HG03103 (cell line): ENCODE measurements at regions not wholly inside any gene's neighbourhood (a gene's known extent, or its start where the extent isn't known, plus 50 kb on each side); places are given as distances from the start of the nearest gene placed in this dataset.
"Not testable (repeated sequence)": the region's sequence is repeated elsewhere in the genome, so short reads cannot be mapped to it uniquely, and the experiment has no call there.

Source experiments
- ATAC-seq: cut with Tn5 transposase; IDR thresholded peaks from one replicate; pipeline ENCODE4 v1.9.1; 2021; ENCODE audit warnings: low read depth; ENCODE audit not compliant: unreplicated experiment

GRCh38 chr7:135872861-135873260 is 104.3 kb downstream of the MTPN start:
- not testable (repeated sequence) for ATAC-seq

DNA sequence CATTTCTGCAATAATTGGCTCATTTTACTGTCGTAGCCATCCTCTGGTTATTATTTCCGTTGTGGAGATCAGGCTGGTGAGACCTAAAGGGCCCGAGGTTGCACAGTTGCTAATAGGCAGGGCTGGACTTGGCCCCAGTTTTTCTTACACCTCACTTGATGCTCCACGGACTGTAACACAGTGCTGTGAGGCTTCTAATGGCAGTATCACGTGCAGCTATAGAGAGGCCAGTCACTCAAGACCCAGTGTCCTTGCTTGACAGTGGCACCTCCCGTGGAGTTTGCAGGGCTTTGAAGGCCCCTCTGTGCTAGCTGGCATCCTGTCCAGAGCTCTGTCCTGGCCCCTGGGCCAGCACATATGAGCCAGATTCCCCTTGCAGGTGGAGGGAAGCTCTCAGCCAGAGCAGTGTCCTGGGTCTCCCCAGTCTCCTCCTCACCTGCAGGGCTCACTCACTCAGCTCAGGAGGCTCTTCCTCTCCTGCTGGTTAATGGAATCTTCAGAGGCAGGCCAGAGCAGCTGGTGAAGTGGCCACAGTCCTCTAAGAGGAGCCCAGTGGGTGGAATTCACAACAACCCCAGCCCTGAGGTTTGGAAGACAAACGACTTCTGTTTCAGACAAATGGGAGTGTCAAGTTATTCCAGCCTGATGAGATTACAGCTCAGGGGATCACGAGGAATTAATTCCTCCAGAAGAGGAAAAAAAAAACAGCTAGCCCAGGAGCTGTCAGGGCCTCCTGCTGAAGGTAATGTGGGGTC is 114.2 kb upstream of the FAM180A start:
- no peak for ATAC-seq

DNA sequence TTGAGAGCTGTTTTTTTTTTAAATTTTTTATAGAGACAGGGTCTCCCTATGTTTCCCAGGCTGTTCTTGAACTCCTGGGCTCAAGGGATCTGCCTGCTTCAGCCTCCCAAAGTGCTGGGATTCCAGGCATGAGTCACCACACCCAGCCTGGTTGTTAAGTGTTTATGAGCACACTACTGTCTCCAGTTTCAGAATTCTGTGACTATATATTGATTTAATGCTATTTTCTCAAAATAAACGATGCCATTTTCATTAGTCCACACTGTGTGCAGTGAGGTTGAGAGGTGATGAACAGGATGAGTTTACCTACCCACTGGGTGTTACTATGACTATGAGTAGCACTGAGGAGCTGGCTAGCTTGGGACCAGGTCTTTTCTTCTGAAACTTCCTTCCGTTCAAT is 110.9 kb upstream of the FAM180A start:
- ATAC-seq: no peak

GRCh38 chr7:135858851-135859250 is 110.2 kb upstream of the FAM180A start:
- no peak for ATAC-seq

GRCh38 chr7:135858379-135858778 is 109.8 kb upstream of the FAM180A start:
- ATAC-seq: no peak

- no peak for ATAC-seq
Observed at GRCh38 chr7:135857519-135858274, 109.1 kb upstream of the FAM180A start.

DNA sequence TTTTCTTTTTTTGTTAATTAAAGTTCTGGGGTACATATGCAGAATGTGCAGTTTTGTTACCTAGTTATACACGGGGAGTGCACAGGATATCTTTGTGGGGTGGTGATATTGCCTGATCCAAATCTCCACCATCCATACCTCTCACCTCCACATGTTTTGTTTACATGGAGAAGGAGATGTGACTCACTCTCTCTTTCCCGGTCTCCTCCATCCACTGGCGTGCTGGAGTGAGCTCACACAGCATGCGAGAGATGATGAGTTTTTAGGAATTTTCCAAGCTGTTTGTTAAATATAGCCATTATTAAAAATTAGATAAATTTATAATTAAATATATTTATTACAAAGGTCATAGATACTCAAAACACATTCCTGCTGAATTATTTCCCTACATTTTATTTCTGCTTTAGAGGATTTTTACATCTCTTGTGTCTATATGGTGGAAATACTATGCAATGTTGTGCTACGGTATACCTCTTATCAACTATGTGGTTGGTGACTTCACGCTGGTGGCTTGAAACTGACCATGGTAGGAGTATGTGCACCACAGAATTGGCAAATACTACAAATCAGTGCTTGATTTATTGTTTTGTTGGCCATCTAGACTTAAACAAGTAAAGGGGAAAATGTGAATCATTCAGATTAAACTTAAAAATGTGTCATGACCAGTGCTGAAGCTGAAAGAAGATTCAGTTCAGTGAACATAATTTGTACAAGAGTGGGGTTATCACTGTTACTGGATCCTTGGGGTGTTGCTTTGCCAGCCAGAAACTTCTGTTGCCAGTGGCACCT is 107.9 kb upstream of the FAM180A start:
- ATAC-seq: no peak

- no peak for ATAC-seq
Observed at GRCh38 chr7:135855846-135856245, 107.2 kb upstream of the FAM180A start.

DNA sequence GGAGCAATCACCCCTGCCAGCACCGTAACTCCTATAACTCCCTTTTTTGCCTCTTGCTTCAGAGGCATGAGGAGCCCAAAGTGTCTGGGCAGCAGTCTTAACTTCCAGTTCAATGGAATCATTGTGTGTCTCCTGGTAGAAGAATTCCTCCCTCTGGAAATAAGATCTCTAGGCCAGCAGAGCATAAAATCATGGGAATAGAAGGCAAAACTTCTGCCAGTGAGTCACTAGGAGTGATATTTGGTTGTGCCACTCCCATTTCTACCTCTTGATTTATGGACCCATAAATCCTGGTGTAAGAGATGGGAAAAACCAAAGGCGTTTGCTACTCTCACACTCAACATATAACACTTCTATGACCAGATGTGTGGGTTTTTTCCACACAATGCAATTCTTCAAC is 104.9 kb upstream of the FAM180A start:
- ATAC-seq: no peak

- ATAC-seq: no peak
Observed at GRCh38 chr7:135853008-135853407, 104.4 kb upstream of the FAM180A start.

DNA sequence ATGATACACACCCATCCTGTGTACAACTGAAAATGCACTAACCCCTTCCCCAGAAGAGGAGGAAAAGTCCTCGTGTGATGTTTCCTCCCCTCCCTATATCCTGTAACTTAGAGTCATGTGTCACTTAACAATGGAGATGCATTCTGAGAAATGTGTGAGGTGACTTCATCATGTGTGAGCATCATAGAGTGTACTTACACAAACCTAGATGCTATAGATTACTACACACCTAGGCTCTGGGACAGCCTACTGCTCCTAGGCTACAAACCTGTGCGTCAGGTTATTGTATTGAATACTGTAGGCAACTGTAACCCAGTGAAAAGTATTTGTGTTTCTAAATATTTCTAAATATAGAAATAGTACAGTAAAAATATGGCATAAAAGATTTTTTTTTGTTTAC is 98.6 kb upstream of the FAM180A start:
- ATAC-seq: no peak

DNA sequence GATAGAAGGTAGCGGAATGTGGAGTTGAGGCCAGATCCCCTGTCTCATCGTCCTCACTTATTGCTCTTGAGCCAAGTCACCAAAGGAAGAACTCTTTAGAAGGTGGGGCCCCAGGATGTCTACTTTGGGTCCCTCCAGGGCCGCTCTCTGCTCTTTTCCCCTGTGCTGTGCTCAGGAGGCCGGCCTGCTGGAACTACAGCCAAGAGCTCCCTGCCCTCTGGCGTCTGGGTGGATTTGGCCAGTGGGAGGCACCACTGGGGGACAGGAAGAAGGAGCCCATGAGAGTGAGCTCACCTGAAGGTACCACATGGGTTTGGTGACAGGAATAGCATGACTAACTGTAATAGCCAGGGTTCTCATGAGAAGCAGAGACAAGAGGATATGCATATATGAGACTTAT is 97.7 kb upstream of the FAM180A start:
- no peak for ATAC-seq

GRCh38 chr7:135845415-135846075 is 96.9 kb upstream of the FAM180A start:
- ATAC-seq: no peak

- ATAC-seq: no peak
Observed at GRCh38 chr7:135844903-135845302, 96.3 kb upstream of the FAM180A start.

DNA sequence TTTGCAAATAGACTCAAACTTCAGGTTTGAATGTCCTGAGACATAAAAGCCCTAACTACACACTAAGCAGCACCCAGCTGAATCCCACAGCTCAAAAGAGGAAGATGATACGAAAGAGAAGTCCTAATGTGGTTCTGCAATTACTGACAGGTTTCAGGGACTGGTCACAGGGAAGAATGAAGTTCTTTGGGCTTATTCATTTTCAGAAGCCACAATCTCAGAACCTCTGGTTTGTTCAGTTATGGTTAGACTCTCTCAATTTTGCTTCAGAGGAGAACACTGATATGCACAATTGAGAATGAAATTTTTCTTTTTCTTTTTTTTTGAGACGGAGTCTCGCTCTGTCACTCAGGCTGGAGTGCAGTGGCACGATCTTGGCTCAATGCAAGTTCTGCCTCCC is 94.6 kb upstream of the FAM180A start:
- ATAC-seq: peak; percentile 92

GRCh38 chr7:135842446-135843179 is 94.0 kb upstream of the FAM180A start:
- ATAC-seq: no peak

GRCh38 chr7:135840591-135840990 is 92.0 kb upstream of the FAM180A start:
- no peak for ATAC-seq

GRCh38 chr7:135837675-135838074 is 89.1 kb upstream of the FAM180A start:
- no peak for ATAC-seq

- ATAC-seq: no peak
Observed at GRCh38 chr7:135834266-135834665, 85.7 kb upstream of the FAM180A start.

DNA sequence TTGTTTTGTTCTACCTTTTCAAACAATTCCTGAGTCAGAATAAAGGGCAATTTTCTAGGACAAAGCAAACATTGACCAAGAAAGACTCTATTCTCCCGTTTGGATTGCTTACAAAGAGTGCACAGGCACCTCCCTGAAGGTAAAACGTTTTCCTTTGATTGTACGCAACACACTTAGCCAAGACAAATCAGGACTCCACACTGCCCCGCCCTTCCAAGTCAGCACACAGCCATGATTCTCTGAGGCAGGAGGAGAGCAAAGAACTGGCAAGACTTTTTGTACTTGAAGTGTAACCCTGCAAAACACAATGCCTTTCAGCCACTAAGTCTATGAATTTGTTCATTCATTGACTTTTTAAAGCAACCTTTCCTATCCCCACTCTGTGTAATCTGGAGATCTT is 85.0 kb upstream of the FAM180A start:
- ATAC-seq: no peak
